ENCODE measurements at regions not wholly inside any gene's neighbourhood (a gene's known extent, or its start where the extent isn't known, plus 50 kb on each side); places are given as distances from the start of the nearest gene placed in this dataset.

DNA sequence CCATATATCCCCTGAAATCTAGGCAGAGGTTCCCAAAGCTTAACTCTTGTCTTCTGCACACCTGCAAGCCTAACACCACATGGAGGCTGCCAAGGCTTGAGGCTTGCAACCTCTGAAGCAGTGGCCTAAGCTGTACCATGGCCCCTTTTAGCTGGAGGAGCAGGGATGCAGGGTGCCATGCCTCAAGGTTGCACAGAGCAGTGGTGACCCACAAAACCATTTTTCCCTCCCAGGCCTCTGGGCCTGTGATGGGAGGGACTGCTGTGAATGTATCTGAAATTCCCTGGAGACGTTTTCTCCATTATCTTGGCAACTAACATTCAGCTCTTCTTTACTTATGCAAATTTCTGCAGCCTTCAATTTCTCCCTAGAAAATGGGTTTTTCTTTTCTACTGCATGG, 210.0 kb upstream of the KITLG start:
- ChIA-PET POLR2A (no interaction called here), CTCF (no interaction called here)
- no peak for DNase-seq
- Histone ChIP-seq H3K27me3 (replicated peaks; ENCODE audit: control insufficient read depth, insufficient read depth, low read length) (no peaks in the 10 kb centered on the region), H3K9me3 (peaks cover 22% of the 10 kb centered on the region), H3K4me3 (ENCODE audit: low read depth, low read length) (no peak overlapping the region), H3K36me3 (ENCODE audit: control insufficient read depth, insufficient read depth, low read length) (no peaks in the 10 kb centered on the region), H3K4me1 (no peaks in the 10 kb centered on the region)
- Mint-ChIP-seq H3K36me3 (ENCODE audit: insufficient read depth, unreplicated experiment) (no peaks in the 10 kb centered on the region), H3K27ac (ENCODE audit: unreplicated experiment) (no peak overlapping the region), H3K9me3 (ENCODE audit: unreplicated experiment) (peaks cover 63% of the 10 kb centered on the region), H3K27me3 (ENCODE audit: insufficient read depth, unreplicated experiment) (no peaks in the 10 kb centered on the region), H3K4me3 (ENCODE audit: unreplicated experiment) (no peak overlapping the region), H3K4me1 (ENCODE audit: low read depth, unreplicated experiment) (no peaks in the 10 kb centered on the region)
- TF ChIP-seq, protein P1, sequence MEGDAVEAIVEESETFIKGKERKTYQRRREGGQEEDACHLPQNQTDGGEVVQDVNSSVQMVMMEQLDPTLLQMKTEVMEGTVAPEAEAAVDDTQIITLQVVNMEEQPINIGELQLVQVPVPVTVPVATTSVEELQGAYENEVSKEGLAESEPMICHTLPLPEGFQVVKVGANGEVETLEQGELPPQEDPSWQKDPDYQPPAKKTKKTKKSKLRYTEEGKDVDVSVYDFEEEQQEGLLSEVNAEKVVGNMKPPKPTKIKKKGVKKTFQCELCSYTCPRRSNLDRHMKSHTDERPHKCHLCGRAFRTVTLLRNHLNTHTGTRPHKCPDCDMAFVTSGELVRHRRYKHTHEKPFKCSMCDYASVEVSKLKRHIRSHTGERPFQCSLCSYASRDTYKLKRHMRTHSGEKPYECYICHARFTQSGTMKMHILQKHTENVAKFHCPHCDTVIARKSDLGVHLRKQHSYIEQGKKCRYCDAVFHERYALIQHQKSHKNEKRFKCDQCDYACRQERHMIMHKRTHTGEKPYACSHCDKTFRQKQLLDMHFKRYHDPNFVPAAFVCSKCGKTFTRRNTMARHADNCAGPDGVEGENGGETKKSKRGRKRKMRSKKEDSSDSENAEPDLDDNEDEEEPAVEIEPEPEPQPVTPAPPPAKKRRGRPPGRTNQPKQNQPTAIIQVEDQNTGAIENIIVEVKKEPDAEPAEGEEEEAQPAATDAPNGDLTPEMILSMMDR (IDR thresholded peaks at IDR 0.05; ENCODE audit: insufficient read depth in 1 of 2, low read depth in 1 of 2, low read length in 1 of 2, severe bottlenecking in 1 of 2, unreplicated experiment in 1 of 2): no peak
- BruUV-seq (replicated peaks): no TSS peak
- intact Hi-C loops (cut with micrococcal nuclease; ENCODE audit: unreplicated experiment): no loop called here

DNA sequence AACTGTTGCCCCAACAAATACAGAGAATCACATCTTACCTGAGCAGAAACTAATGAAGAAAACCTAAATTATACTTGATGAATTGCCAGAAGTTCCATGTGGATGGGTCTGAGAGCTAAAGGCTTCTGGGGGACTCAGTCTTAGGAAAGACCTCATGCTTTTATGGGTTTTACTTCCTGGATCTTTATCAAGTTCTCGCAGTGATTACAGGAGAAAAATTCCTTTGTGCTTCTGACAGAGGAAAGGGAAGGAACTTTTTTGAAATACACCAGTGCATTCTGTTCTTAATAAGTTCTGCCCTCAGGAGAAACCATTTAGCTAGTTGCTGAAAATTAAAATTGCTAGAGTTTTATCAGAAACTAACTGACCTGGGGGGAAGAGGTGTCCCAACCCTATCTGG, 203.9 kb upstream of the KITLG start:
- Histone ChIP-seq H3K36me3 (ENCODE audit: control insufficient read depth, insufficient read depth, low read length) (no peaks in the 10 kb centered on the region), H3K27me3 (replicated peaks; ENCODE audit: control insufficient read depth, insufficient read depth, low read length) (no peaks in the 10 kb centered on the region), H3K4me1 (no peaks in the 10 kb centered on the region; the same call in 1 of the 2 replicates), H3K4me3 (ENCODE audit: low read depth, low read length) (no peak overlapping the region), H3K9me3 (no peaks in the 10 kb centered on the region)
- intact Hi-C loops (cut with micrococcal nuclease; ENCODE audit: unreplicated experiment): no loop called here
- ChIA-PET POLR2A (no interaction called here), CTCF (no interaction called here)
- Mint-ChIP-seq H3K4me3 (ENCODE audit: unreplicated experiment) (no peak overlapping the region), H3K36me3 (ENCODE audit: insufficient read depth, unreplicated experiment) (no peaks in the 10 kb centered on the region), H3K27me3 (ENCODE audit: insufficient read depth, unreplicated experiment) (no peaks in the 10 kb centered on the region), H3K4me1 (ENCODE audit: low read depth, unreplicated experiment) (peaks cover 5% of the 10 kb centered on the region), H3K9me3 (ENCODE audit: unreplicated experiment) (peaks cover 50% of the 10 kb centered on the region), H3K27ac (ENCODE audit: unreplicated experiment) (no peak overlapping the region)
- TF ChIP-seq, protein P1 (IDR thresholded peaks at IDR 0.05; ENCODE audit: insufficient read depth in 1 of 2, low read depth in 1 of 2, low read length in 1 of 2, severe bottlenecking in 1 of 2, unreplicated experiment in 1 of 2): no peak
- DNase-seq: no peak
- BruUV-seq (replicated peaks): no TSS peak

DNA sequence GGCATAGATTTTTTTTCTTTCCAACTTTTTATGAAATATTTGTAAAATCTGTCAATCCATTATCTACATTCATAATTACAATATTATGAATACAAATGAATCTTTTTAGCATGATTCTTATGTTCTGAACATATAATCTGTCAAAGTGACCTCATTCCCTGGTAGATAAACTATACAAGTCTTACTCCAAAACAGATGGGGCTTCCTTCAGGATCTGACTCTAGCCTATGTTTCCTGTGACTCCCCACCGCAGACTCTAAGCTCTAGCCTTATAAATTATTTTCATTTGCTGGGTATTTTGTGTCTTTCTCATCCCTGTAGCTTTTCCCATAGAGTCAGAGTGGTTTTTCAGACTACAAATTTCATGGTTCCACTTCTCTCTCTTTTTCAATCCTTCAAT, 202.1 kb upstream of the KITLG start:
- POLR2A ChIA-PET: no interaction called here
- TF ChIP-seq, protein P1 (IDR thresholded peaks at IDR 0.05; ENCODE audit: insufficient read depth in 1 of 2, low read depth in 1 of 2, low read length in 1 of 2, severe bottlenecking in 1 of 2, unreplicated experiment in 1 of 2): no peak
- no peaks in the 10 kb centered on the region for H3K36me3 Mint-ChIP-seq (ENCODE audit: insufficient read depth, unreplicated experiment)
- H3K4me3 Mint-ChIP-seq (ENCODE audit: unreplicated experiment): no peak overlapping the region
- no peak for DNase-seq
- H3K4me3 ChIP-seq (ENCODE audit: low read depth, low read length): no peak overlapping the region
- intact Hi-C loops (cut with micrococcal nuclease; ENCODE audit: unreplicated experiment): no loop called here
- CTCF ChIA-PET: no interaction called here
- no TSS peak for BruUV-seq (replicated peaks)
- H3K4me1 Mint-ChIP-seq (ENCODE audit: low read depth, unreplicated experiment): peaks cover 11% of the 10 kb centered on the region
- no peak overlapping the region for H3K27ac Mint-ChIP-seq (ENCODE audit: unreplicated experiment)
- H3K27me3 Mint-ChIP-seq (ENCODE audit: insufficient read depth, unreplicated experiment): no peaks in the 10 kb centered on the region
- no peaks in the 10 kb centered on the region for H3K9me3 ChIP-seq
- H3K4me1 ChIP-seq: no peaks in the 10 kb centered on the region; the same call in 1 of the 2 replicates
- H3K36me3 ChIP-seq (ENCODE audit: control insufficient read depth, insufficient read depth, low read length): no peaks in the 10 kb centered on the region
- peaks cover 44% of the 10 kb centered on the region for H3K9me3 Mint-ChIP-seq (ENCODE audit: unreplicated experiment)
- no peaks in the 10 kb centered on the region for H3K27me3 ChIP-seq (replicated peaks; ENCODE audit: control insufficient read depth, insufficient read depth, low read length)

Measured in Caco-2 (cell line).